ENCODE measurements at regions not wholly inside any gene's neighbourhood (a gene's known extent, or its start where the extent isn't known, plus 50 kb on each side); places are given as distances from the start of the nearest gene placed in this dataset.

GRCh38 chr6:146957181-146958093, 246.8 kb upstream of the STXBP5 start:
- TF ChIP-seq CTCF (conservative IDR thresholded peaks at IDR 0.05; ENCODE audit: low read length) (no peak), EZH2phosphoT487 (IDR thresholded peaks at IDR 0.05; ENCODE audit: borderline replicate concordance, low read depth, low read length) (no peak)
